ENCODE measurements at regions not wholly inside any gene's neighbourhood (a gene's known extent, or its start where the extent isn't known, plus 50 kb on each side); places are given as distances from the start of the nearest gene placed in this dataset.

GRCh38 chr3:177419904-177420601 lies 222.8 kb upstream of the TBL1XR1 start:
- DNase-seq (ENCODE audit: extremely low read depth in 1 of 11, low read depth in 9 of 11, low spot score in 4 of 11), result no peak

DNA sequence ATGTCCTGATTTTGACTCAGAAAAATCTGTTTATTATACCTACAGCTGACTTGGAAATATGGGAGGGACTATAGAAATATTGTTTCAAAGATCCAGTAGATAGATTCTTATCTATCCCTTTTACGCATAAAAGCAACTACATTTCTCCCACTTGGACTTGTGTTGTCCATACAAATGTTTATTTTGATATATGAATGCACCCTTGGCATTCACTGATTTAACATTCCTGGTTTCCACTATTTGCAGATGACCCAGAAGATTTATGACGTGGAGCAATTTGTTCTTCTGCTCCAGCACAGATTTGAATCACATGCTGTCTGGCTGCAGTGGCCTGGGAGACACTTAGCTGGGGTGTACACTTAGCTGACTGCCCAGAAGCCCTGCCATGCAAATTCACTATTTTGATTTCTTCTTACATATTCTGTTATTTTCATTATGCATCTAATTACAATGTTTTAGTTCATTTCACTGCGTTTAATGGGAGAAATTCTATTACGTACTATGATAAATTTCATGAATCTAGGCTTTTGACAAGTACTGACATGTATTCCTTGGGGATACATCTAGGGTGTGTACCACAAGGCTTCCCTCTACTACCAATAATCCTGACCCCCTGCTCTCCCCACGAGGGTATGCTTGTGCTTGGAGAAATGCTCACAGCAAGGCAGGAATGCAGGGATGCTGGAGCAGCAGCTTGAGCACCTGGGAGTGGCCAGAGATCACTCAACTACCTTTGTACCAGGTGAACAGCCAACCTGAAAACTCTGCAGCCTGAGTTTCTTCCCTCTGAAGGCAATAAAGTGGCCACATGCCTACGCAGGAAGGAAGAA lies 223.6 kb upstream of the TBL1XR1 start:
- no peak for DNase-seq (ENCODE audit: extremely low read depth in 1 of 11, low read depth in 9 of 11, low spot score in 4 of 11)

- no peak for DNase-seq (ENCODE audit: extremely low read depth in 1 of 11, low read depth in 9 of 11, low spot score in 4 of 11)
These were observed 224.2 kb upstream of the TBL1XR1 start for GRCh38 chr3:177421481-177421785.

- no peak for DNase-seq (ENCODE audit: extremely low read depth in 1 of 11, low read depth in 9 of 11, low spot score in 4 of 11)
These were observed 227.2 kb upstream of the TBL1XR1 start for GRCh38 chr3:177424521-177424920.

DNA sequence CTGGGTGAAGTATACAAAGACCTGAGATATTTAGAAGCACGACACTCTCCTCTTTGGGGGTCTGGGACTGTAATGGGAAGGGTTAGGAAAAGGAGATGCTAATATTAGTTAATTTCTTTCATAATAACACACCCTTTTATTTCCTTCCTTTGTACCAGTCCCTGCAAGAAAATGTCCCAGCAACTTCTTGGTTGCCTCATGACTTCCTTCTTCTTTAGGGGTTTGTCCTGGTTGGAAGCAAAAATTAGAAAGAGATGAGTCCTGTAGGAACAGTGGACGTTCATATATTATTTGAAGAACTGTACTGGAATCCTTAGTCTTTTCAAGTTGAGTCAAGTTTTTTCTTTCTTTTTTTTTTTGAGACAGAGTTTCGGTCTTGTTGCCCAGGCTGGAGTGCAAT lies 227.8 kb upstream of the TBL1XR1 start:
- DNase-seq (ENCODE audit: extremely low read depth in 1 of 11, low read depth in 9 of 11, low spot score in 4 of 11), result no peak

DNA sequence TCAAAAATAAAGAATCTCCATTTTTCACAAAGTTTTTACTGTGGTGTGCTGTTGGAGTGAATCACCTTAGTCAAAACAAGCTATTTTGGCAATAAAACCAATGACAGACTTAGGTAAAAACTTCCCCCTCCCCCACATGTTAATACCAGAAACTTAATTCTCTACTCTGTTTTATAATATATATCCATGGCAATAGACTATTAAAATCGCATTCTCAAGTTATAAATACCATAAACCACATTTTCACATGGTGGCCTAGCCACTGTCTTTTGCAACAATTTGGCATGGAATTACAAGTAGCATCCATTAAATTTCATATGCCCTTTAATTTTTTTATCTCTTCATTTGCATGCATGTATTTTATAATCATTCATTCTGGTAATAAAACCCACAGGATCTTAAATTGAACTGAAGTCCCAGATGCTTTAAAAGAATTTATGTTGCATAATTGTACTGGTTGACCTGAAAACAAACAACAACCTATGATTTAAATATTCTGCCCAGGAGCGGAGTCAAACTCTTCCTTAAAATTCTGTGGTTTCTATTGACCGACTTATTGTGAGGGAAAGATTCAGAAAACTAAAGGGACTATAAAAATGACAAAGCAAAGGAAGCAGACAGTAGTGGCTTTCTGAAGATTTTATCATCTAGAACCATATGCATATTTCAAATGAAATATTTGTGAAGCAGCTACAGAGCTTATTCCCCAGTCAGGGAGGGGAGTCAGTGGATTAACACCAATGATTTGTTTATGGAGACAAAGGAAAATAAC lies 229.0 kb upstream of the TBL1XR1 start:
- no peak for DNase-seq (ENCODE audit: extremely low read depth in 1 of 11, low read depth in 9 of 11, low spot score in 4 of 11)

DNA sequence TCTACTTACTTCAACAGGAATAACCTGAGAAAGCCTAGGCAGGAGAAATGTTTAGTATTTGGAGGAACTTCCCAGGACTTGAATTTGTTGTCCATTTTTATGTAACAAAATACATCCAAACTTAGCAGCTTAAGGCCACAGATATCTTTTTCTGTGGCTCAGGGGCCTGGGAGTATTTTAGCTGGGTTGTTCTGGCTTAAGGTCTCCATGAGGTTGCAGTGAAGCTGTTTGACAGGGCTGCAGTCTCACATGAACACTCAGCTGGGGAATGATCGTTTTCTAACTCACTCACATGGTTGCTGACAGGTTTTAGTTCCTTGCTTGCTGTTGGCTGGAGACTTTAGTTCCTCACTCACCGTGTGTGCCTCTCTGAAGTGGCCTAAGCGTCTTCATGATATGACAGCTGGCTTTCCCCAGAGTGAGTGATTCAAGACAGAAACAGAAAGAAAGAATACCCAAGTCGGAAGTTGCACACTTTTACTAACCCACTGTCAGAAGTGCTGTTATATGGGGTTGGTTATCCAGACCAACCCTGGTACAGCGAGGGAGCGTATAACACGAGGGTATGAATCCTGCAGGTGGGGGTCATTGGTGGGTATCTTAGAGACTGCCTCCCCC lies 229.7 kb upstream of the TBL1XR1 start:
- no peak for DNase-seq (ENCODE audit: extremely low read depth in 1 of 11, low read depth in 9 of 11, low spot score in 4 of 11)

DNA sequence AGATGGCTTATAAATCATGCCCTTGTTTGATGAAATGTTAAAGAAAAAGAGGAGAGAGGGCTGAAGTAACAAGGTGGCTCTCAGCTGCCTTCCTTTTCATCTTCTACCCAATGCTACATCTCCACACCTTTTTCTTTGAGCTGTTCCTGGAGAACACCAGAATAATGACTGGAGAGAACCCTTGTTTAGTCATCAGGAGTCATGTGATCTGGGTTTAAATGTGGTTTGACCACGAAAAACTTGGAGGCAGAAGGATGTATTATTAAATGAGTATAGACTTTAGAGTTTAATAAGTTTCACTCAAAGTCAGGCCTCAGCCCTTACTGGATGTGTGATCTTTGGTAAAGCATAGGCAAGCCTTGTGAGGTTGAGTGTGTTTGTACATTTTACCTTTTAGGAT lies 230.3 kb upstream of the TBL1XR1 start:
- DNase-seq (ENCODE audit: extremely low read depth in 1 of 11, low read depth in 9 of 11, low spot score in 4 of 11), result no peak

- DNase-seq (ENCODE audit: extremely low read depth in 1 of 11, low read depth in 9 of 11, low spot score in 4 of 11), result no peak
These were observed 231.8 kb upstream of the TBL1XR1 start for GRCh38 chr3:177429079-177429478.

DNA sequence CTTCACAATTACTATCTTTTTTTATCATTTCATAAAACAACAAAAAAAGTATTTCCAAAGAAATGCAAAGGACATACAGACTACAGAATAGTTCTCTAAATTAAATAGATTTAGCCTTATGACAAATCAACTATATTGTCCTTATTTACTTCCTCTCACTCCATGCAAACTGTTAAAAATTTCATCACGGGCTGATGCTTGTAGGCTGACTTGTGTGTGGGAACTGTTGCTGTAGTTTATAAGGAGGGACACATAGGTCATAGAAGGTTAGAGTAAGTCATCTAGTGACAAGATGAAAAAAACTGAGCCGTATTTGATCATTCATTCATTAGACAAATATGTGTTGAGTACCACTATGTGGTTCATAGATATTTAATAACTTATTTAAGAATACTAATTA lies 232.5 kb upstream of the TBL1XR1 start:
- DNase-seq (ENCODE audit: extremely low read depth in 1 of 11, low read depth in 9 of 11, low spot score in 4 of 11), result no peak

DNA sequence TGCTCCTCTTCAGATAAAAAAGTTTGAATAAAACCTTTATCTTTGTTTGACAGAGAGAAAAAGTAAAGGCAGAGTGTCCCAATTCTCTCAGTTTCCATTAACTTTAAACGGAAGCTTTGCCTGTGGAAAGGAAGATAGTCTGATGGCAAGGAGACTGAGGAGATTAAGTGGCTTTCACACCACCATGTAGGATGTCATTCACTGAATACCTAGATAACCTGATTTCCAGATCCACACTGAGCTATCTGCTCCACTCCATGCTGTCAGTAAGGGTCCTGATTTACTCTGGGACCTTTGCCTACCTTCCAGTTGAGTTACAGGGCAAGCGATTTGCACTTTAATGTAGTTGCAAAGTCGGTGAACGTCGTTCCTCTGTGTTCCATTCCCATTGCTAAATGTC lies 233.4 kb upstream of the TBL1XR1 start:
- no peak for DNase-seq (ENCODE audit: extremely low read depth in 1 of 11, low read depth in 9 of 11, low spot score in 4 of 11)

- DNase-seq (ENCODE audit: extremely low read depth in 1 of 11, low read depth in 9 of 11, low spot score in 4 of 11), result no peak
These were observed 234.4 kb upstream of the TBL1XR1 start for GRCh38 chr3:177431525-177432176.

DNA sequence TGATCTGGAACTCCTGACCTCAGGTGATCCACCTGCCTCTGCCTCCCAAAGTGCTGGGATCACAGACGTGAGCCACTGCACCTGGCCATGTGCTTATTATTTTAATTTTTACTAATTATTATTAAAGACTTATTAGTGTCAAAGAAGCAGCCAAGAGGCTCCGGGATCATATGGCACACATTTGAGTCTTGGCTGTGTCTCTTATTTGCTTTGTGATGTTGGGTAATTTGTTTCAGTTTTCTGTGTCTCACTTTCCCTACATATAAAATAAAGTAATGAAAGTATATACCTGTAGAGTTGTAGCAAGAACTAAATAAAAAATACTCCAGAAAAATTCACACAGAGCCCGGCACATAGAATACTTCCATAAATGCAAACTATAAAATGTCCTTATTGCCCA lies 238.0 kb upstream of the TBL1XR1 start:
- DNase-seq (ENCODE audit: extremely low read depth in 1 of 11, low read depth in 9 of 11, low spot score in 4 of 11), result no peak

DNA sequence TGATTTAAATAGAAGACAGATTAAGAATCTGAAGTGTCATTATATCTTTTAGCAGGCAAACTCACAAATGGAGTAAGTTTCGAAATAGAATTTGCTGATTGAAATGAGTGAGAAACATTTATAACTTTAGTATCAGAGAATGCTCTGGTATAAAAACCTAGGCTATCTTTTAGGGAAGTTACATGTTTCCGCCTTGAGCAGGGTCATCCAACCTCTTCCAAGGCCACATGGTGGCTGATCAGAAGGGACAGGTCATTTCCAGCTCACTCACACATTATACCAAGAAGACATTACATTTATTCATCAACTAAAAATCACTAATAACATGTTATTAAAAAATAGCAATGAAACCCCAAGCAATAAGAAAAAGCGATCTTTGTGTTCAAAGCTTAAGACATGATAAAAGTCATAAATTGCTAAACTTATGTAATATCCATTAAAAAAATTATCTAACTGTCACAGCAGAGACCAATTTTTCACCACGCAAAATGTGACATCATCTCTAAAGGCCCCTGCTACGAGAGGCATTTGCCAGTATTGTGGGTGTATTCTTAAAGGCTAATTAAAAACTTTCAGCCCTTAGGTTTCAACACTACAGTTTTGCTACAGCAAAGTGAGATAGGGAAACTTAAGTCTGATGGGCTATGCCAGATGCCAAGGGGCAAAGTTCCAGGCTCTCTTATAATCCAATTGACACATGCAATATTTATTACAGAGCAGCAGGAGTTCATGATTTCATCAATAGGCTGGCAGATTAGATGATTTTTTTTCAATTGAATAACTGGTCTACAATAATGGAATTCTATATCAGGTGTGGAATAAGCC lies 240.4 kb upstream of the TBL1XR1 start:
- DNase-seq (ENCODE audit: extremely low read depth in 1 of 11, low read depth in 9 of 11, low spot score in 4 of 11), result no peak

GRCh38 chr3:177438596-177439220 lies 241.4 kb upstream of the TBL1XR1 start:
- DNase-seq (ENCODE audit: extremely low read depth in 1 of 11, low read depth in 9 of 11, low spot score in 4 of 11), result no peak

GRCh38 chr3:177439694-177440269 lies 242.5 kb upstream of the TBL1XR1 start:
- DNase-seq (ENCODE audit: extremely low read depth in 1 of 11, low read depth in 9 of 11, low spot score in 4 of 11), result no peak

DNA sequence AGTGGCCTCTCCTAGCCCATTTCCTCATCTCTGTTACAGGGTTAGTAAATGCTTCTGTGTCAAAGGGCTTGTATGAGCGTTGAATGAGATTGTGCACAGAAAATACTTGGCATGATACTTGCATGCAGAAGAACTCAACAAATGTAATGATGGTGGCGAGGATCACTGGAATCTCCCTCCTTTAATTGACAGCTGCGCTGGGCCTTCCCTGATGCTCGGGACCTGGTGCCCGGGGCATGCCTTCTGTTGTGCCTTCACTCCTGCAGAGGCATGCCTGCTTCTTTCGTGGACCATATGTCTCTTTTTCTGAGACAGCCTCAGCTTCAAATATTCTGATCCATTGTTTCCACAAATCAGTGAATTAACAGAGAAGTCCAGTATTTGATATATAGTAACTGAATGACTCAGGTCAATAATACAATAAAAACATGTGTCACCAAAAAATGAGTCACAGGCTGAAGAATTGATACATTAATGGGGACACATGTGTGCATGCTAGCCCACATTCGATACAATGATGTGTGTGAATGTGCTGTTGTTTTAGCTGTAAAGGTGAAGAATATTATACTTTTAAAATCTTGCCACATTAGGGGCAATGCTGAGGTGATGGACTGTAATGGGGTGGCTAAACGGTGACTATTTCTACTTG lies 243.3 kb upstream of the TBL1XR1 start:
- no peak for DNase-seq (ENCODE audit: extremely low read depth in 1 of 11, low read depth in 9 of 11, low spot score in 4 of 11)

Measured in renal cortex interstitium (tissue), 11 donors.